ENCODE measurements at regions not wholly inside any gene's neighbourhood (a gene's known extent, or its start where the extent isn't known, plus 50 kb on each side); places are given as distances from the start of the nearest gene placed in this dataset.

GRCh38 chr2:145268931-145269330, 749.0 kb upstream of the ZEB2 start:
- no peak for DNase-seq

- DNase-seq: no peak
Measured at GRCh38 chr2:145267451-145267850, 747.5 kb upstream of the ZEB2 start.

GRCh38 chr2:145265244-145265643, 745.3 kb upstream of the ZEB2 start:
- no peak for DNase-seq

GRCh38 chr2:145260674-145261073, 740.8 kb upstream of the ZEB2 start:
- DNase-seq: no peak

GRCh38 chr2:145260081-145260480, 740.2 kb upstream of the ZEB2 start:
- no peak for DNase-seq

GRCh38 chr2:145258903-145259579, 739.1 kb upstream of the ZEB2 start:
- no peak for DNase-seq

GRCh38 chr2:145257931-145258330, 738.0 kb upstream of the ZEB2 start:
- no peak for DNase-seq

GRCh38 chr2:145256551-145256950, 736.6 kb upstream of the ZEB2 start:
- DNase-seq: no peak

GRCh38 chr2:145254291-145254690, 734.4 kb upstream of the ZEB2 start:
- no peak for DNase-seq

- no peak for DNase-seq
Measured at GRCh38 chr2:145253492-145253891, 733.6 kb upstream of the ZEB2 start.

GRCh38 chr2:145245268-145245870, 725.5 kb upstream of the ZEB2 start:
- DNase-seq: no peak

- no peak for DNase-seq
Measured at GRCh38 chr2:145235312-145235711, 715.4 kb upstream of the ZEB2 start.

- DNase-seq: no peak
Measured at GRCh38 chr2:145230546-145230945, 710.6 kb upstream of the ZEB2 start.

- no peak for DNase-seq
Measured at GRCh38 chr2:145228506-145228905, 708.6 kb upstream of the ZEB2 start.

- no peak for DNase-seq
Measured at GRCh38 chr2:145226901-145227300, 707.0 kb upstream of the ZEB2 start.

GRCh38 chr2:145221516-145221915, 701.6 kb upstream of the ZEB2 start:
- no peak for DNase-seq

- no peak for DNase-seq
Measured at GRCh38 chr2:145221032-145221431, 701.1 kb upstream of the ZEB2 start.

GRCh38 chr2:145220496-145220895, 700.6 kb upstream of the ZEB2 start:
- DNase-seq: no peak

- DNase-seq: no peak
Measured at GRCh38 chr2:145207884-145208283, 688.0 kb upstream of the ZEB2 start.

- DNase-seq: no peak
Measured at GRCh38 chr2:145206496-145207281, 686.8 kb upstream of the ZEB2 start.

- no peak for DNase-seq
Measured at GRCh38 chr2:145203891-145204290, 684.0 kb upstream of the ZEB2 start.

- DNase-seq: peak; percentile 48 to 82
Measured at GRCh38 chr2:145199827-145200706, 680.1 kb upstream of the ZEB2 start.

GRCh38 chr2:145199042-145199441, 679.1 kb upstream of the ZEB2 start:
- DNase-seq: peak in 1 of 2 donors; percentile 43
